ENCODE measurements at regions not wholly inside any gene's neighbourhood (a gene's known extent, or its start where the extent isn't known, plus 50 kb on each side); places are given as distances from the start of the nearest gene placed in this dataset.

GRCh38 chr5:121746763-121747162, 104.9 kb upstream of the FTMT start:
- no peak overlapping the region for H2AFZ ChIP-seq (ENCODE audit: low read depth, low read length, severe bottlenecking)

GRCh38 chr5:121748686-121749085, 103.0 kb upstream of the FTMT start:
- TF ChIP-seq CTCF (IDR thresholded peaks at IDR 0.05; ENCODE audit: insufficient read depth, low read length, poor library complexity, severe bottlenecking): no peak
- TF ChIP-seq EZH2phosphoT487 (conservative IDR thresholded peaks at IDR 0.05; ENCODE audit: low read length): no peak
- H4K20me1 ChIP-seq (ENCODE audit: low read depth, low read length): no peaks in the 10 kb centered on the region
- H3K27ac ChIP-seq (ENCODE audit: low read depth, low read length): no peak overlapping the region
- H3F3A ChIP-seq (ENCODE audit: insufficient read depth): no peaks in the 10 kb centered on the region
- no peaks in the 10 kb centered on the region for H3K9me3 ChIP-seq (ENCODE audit: insufficient read depth, low read length)
- H3K4me3 ChIP-seq (ENCODE audit: insufficient read depth, low read length, poor library complexity, severe bottlenecking): no peak overlapping the region
- H3K9ac ChIP-seq (ENCODE audit: low read length): no peak overlapping the region
- no peaks in the 10 kb centered on the region for H3K9me2 ChIP-seq (replicated peaks; ENCODE audit: insufficient read depth, low read length)
- H3K27me3 ChIP-seq (ENCODE audit: low read length): no peaks in the 10 kb centered on the region
- no peaks in the 10 kb centered on the region for H3K79me2 ChIP-seq (ENCODE audit: insufficient read depth, low read length)
- H3K4me2 ChIP-seq (ENCODE audit: low read depth, low read length, poor library complexity, severe bottlenecking): no peak overlapping the region
- H3K36me3 ChIP-seq (ENCODE audit: low read length): no peaks in the 10 kb centered on the region
- H2AFZ ChIP-seq (ENCODE audit: low read depth, low read length, severe bottlenecking): no peak overlapping the region

More at GRCh38 chr5:121746763-121747162, 104.9 kb upstream of the FTMT start:
- TF ChIP-seq CTCF (IDR thresholded peaks at IDR 0.05; ENCODE audit: insufficient read depth, low read length, poor library complexity, severe bottlenecking) (no peak), EZH2phosphoT487 (conservative IDR thresholded peaks at IDR 0.05; ENCODE audit: low read length) (no peak)
- no peak overlapping the region for H3K4me3 ChIP-seq (ENCODE audit: insufficient read depth, low read length, poor library complexity, severe bottlenecking)
- no peak overlapping the region for H3K9ac ChIP-seq (ENCODE audit: low read length)
- H3K27me3 ChIP-seq (ENCODE audit: low read length): no peaks in the 10 kb centered on the region
- H3K27ac ChIP-seq (ENCODE audit: low read depth, low read length): no peak overlapping the region
- H3K9me2 ChIP-seq (replicated peaks; ENCODE audit: insufficient read depth, low read length): no peaks in the 10 kb centered on the region
- no peaks in the 10 kb centered on the region for H3K9me3 ChIP-seq (ENCODE audit: insufficient read depth, low read length)
- no peaks in the 10 kb centered on the region for H3K36me3 ChIP-seq (ENCODE audit: low read length)
- H3K79me2 ChIP-seq (ENCODE audit: insufficient read depth, low read length): no peaks in the 10 kb centered on the region
- H3F3A ChIP-seq (ENCODE audit: insufficient read depth): no peaks in the 10 kb centered on the region
- no peak overlapping the region for H3K4me2 ChIP-seq (ENCODE audit: low read depth, low read length, poor library complexity, severe bottlenecking)
- H4K20me1 ChIP-seq (ENCODE audit: low read depth, low read length): no peaks in the 10 kb centered on the region

- Histone ChIP-seq H2AFZ (ENCODE audit: low read depth, low read length, severe bottlenecking) (no peak overlapping the region), H3K9me3 (ENCODE audit: insufficient read depth, low read length) (no peaks in the 10 kb centered on the region), H4K20me1 (ENCODE audit: low read depth, low read length) (no peaks in the 10 kb centered on the region), H3F3A (ENCODE audit: insufficient read depth) (no peaks in the 10 kb centered on the region), H3K36me3 (ENCODE audit: low read length) (no peaks in the 10 kb centered on the region), H3K9ac (ENCODE audit: low read length) (no peak overlapping the region), H3K4me2 (ENCODE audit: low read depth, low read length, poor library complexity, severe bottlenecking) (no peak overlapping the region), H3K27me3 (ENCODE audit: low read length) (no peaks in the 10 kb centered on the region), H3K9me2 (replicated peaks; ENCODE audit: insufficient read depth, low read length) (no peaks in the 10 kb centered on the region), H3K79me2 (ENCODE audit: insufficient read depth, low read length) (no peaks in the 10 kb centered on the region), H3K27ac (ENCODE audit: low read depth, low read length) (no peak overlapping the region), H3K4me3 (ENCODE audit: insufficient read depth, low read length, poor library complexity, severe bottlenecking) (no peak overlapping the region)
- no peak for TF ChIP-seq EZH2phosphoT487 (conservative IDR thresholded peaks at IDR 0.05; ENCODE audit: low read length)
- TF ChIP-seq CTCF (IDR thresholded peaks at IDR 0.05; ENCODE audit: insufficient read depth, low read length, poor library complexity, severe bottlenecking): no peak
Measured at GRCh38 chr5:121752149-121752548, 99.5 kb upstream of the FTMT start.

Data from SU-DHL-6 (cell line).